Lung (tissue), 11 donors: ENCODE measurements at regions not wholly inside any gene's neighbourhood (a gene's known extent, or its start where the extent isn't known, plus 50 kb on each side); places are given as distances from the start of the nearest gene placed in this dataset.

Experiments
- ATAC-seq: fragments of 200-7000 bp; cut with Tn5 transposase; one replicate; pipeline ENCODE4 v1.9.1; 2020; ENCODE audit warnings: moderate number of reproducible peaks; ENCODE audit not compliant: insufficient read depth, low FRiP score
- DNase-seq, 3 donors: peaks; one replicate each; pipeline ENCODE4 v3.0.0-alpha.2; 2013 to 2017
- H3K27ac ChIP-seq, 2 donors: one replicate each; pipeline ENCODE4 v1.5.1; 2013; ENCODE audit warnings: mild to moderate bottlenecking in 2 of 2, moderate library complexity in 2 of 2, control low read depth in 1 of 2, inconsistent platforms in 1 of 2, low read depth in 1 of 2, low read length in 1 of 2
- H3K27me3 ChIP-seq, 3 donors: one replicate each; pipeline ENCODE4 v1.5.1; 2013; ENCODE audit warnings: low read length in 2 of 3; ENCODE audit not compliant: control insufficient read depth in 3 of 3, insufficient read depth in 3 of 3
- H3K36me3 ChIP-seq, 4 donors: one replicate each; pipeline ENCODE4 v1.5.1; 2013; ENCODE audit warnings: low read length in 4 of 4, mild to moderate bottlenecking in 1 of 4, moderate library complexity in 1 of 4; ENCODE audit not compliant: control insufficient read depth in 4 of 4, insufficient read depth in 4 of 4
- H3K4me1 ChIP-seq, 5 donors: one replicate each; pipeline ENCODE4 v1.5.1; 2013; ENCODE audit warnings: low read length in 5 of 5, mild to moderate bottlenecking in 2 of 5, moderate library complexity in 1 of 5; ENCODE audit not compliant: control insufficient read depth in 5 of 5, insufficient read depth in 5 of 5
- H3K4me3 ChIP-seq: one replicate; pipeline ENCODE4 v1.5.1; 2013; ENCODE audit warnings: mild to moderate bottlenecking, control low read depth, moderate library complexity
- H3K9ac ChIP-seq, 2 donors: one replicate each; pipeline ENCODE4 v1.5.1; 2013; ENCODE audit warnings: low read length in 2 of 2, control low read depth in 1 of 2; ENCODE audit not compliant: insufficient read depth in 1 of 2
- H3K9me3 ChIP-seq, 4 donors: one replicate each; pipeline ENCODE4 v1.5.1; 2013; ENCODE audit warnings: low read length in 3 of 4, mild to moderate bottlenecking in 1 of 4, moderate library complexity in 1 of 4; ENCODE audit not compliant: control insufficient read depth in 4 of 4, insufficient read depth in 3 of 4
- CTCF ChIP-seq: IDR thresholded peaks from 2 replicates; pipeline ENCODE4 v1.5.1; 2012; ENCODE audit warnings: mild to moderate bottlenecking; ENCODE audit errors: control extremely low read depth, extremely low read depth
- WGBS, 2 donors: extraction: QIAGEN DNeasy Blood & Tissue Kit; methylation state at CpG; one replicate each; pipeline ENCODE4 v1.1.7; 2013; 5-methylcytosine and 5-hydroxymethylcytosine counted together
- donor health status: control.
- donor health status: control.
- donor health status: Bipolar disorder and iron deficiency.
- donor health status: healthy.
- donor health status: DM: yes; HTN: yes; CAD: no.

GRCh38 chr20:29687438-29687837, 1570.0 kb upstream of the DEFB115 start:
- ATAC-seq (no peak), DNase-seq (no peak)
- H3K9ac ChIP-seq, result no peak overlapping the region
- peaks cover 0 to 15% (median under 1%) of the 10 kb centered on the region in 4 donors for H3K9me3 ChIP-seq
- H3K36me3 ChIP-seq, result no peaks in the 10 kb centered on the region
- H3K4me3 ChIP-seq, result no peak overlapping the region
- TF ChIP-seq CTCF, result no peak
- H3K4me1 ChIP-seq, result no peaks in the 10 kb centered on the region
- no peak overlapping the region for H3K27ac ChIP-seq
- no peaks in the 10 kb centered on the region for H3K27me3 ChIP-seq
- WGBS, 2 donors, result 82 to 84% methylated on average over 14 of the region's 14 CpGs

DNA sequence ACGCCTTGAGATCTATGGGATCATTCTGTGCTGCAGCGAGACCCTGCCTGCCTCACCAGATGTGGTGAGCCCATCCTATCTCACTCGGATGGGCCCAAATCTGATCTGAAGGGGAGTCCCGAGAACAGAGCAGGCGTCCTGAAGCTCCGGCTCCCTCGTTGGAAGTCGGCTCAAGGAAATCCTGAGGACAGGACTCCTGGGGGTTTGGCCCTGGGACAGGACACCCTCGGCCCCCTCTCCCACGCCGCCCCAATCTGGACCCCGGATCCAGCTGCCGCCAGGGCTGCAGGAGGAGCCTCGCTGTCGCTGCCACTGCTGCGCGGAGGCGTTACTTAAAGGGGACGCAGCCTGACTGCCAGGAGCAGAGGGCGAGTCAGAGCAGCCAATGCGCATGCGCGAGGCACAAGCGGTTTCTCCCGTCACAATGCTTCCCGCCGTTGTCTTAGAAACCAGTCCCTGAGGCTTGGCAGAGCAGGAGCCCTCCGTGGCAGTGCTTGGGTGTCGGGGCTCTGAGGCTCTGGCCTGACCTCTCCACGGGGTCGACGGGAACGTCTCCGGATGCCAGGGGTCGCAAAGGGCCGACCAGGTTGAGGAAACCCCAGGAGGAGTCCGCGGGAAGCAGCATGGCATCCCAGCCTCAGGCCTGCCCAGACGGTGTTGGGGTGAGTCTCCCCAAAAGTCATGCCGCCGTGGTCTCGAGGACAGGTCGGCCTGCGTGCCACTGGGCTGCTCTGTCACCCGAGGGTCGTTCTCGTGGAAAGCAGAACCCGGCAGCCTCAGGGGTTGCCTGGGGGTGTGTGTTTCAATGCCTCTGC, 1567.8 kb upstream of the DEFB115 start:
- H3K9me3 ChIP-seq, result peaks cover 0 to 15% (median under 1%) of the 10 kb centered on the region in 4 donors
- TF ChIP-seq CTCF, result no peak
- ATAC-seq (no peak), DNase-seq (no peak)
- H3K9ac ChIP-seq, result no peak overlapping the region
- H3K4me3 ChIP-seq, result no peak overlapping the region
- no peaks in the 10 kb centered on the region for H3K4me1 ChIP-seq
- H3K27me3 ChIP-seq, result no peaks in the 10 kb centered on the region
- no peak overlapping the region for H3K27ac ChIP-seq
- no peaks in the 10 kb centered on the region for H3K36me3 ChIP-seq
- 53 to 60% methylated on average over 48 of the region's 48 CpGs for WGBS, 2 donors

- Histone ChIP-seq H3K9me3 (peaks cover 0 to 15% (median under 1%) of the 10 kb centered on the region in 4 donors), H3K27me3 (no peaks in the 10 kb centered on the region), H3K36me3 (no peaks in the 10 kb centered on the region), H3K4me3 (no peak overlapping the region), H3K4me1 (no peaks in the 10 kb centered on the region), H3K9ac (no peak overlapping the region), H3K27ac (no peak overlapping the region)
- no peak for DNase-seq
- ATAC-seq, result no peak
- 88 to 90% methylated on average over 19 of the region's 19 CpGs for WGBS, 2 donors
- TF ChIP-seq CTCF, result no peak
Measured at GRCh38 chr20:29690274-29690673, 1567.2 kb upstream of the DEFB115 start.
